HG03097 (cell line): ENCODE measurements at regions not wholly inside any gene's neighbourhood (a gene's known extent, or its start where the extent isn't known, plus 50 kb on each side); places are given as distances from the start of the nearest gene placed in this dataset.
"Not testable (repeated sequence)": the region's sequence is repeated elsewhere in the genome, so short reads cannot be mapped to it uniquely, and the experiment has no call there.

Experiments used
- ATAC-seq: cut with Tn5 transposase; IDR thresholded peaks from one replicate; pipeline ENCODE4 v1.9.1; 2021; ENCODE audit not compliant: unreplicated experiment, low FRiP score

DNA sequence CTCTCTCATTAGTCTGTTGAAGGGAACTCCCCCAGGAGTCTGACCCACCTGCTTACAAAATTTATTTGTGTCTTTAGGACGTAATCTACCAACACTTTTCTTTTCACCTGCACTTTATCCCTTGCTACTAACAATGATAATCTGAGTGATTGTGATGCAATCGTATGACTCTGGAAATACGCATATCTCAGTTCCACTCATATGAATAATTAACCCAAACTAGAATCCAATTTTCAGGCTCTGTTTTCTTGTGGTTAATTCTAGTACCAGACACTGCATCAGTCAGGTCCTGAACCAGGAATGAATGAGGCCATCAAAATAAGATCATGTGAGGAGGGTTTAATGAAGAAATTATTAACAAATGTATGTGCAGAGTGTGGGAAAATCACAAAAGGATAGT, 158.4 kb upstream of the SRD5A2 start:
- ATAC-seq = no peak

DNA sequence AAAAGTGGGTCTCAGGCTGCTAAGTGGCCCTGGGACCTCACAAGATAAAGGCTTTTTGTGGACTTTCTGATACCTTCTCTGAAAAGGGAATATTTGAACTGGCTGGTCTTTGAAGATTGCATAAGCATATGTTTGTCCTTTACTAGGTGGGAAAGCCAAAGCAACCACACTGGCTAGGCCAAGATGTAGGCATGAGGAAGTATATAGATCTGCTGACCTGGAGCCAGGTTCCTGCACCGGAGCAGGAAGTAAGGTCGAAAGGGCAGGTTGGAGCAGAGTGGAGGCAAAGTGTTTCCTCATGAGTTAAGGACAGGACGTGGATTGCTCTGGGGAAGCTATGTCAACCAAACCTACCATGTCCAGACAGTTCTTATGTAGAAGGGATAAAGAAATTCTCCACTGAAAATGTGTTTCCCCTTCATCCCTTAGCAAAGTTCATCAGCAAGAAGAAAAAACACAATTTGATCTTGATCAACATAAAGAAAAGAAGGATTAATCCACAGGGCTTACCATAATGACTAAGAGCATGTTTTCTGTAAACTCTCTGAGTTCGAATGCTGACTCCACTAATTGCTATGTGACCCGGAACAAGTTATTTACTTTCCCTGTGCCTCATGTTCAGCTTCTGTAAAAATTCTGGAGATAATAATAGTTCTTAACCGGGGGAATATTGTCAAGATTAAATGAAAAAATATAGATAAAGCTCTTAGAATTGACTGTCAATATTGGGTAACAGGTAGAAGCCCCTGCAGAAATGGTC, 156.1 kb upstream of the SRD5A2 start:
- no peak for ATAC-seq

DNA sequence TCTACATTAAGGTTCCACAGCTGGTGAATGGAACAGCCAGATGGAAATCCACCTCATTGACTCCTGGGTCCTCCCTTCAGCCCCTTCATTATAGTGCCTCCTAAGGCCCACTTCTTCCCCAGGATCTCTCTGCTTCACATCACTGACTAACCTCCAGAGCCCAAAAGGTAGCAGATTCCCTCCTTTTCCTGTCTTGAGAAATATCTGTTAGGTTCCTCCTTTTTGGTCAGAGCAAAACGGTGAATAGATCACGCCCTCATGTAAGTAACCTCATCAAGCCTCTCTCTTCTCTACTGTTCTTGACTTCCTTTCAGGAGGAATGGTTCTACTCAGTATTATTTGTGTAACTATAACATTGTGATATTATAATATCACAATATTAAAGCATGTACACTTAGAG, 155.0 kb upstream of the SRD5A2 start:
- ATAC-seq = no peak

DNA sequence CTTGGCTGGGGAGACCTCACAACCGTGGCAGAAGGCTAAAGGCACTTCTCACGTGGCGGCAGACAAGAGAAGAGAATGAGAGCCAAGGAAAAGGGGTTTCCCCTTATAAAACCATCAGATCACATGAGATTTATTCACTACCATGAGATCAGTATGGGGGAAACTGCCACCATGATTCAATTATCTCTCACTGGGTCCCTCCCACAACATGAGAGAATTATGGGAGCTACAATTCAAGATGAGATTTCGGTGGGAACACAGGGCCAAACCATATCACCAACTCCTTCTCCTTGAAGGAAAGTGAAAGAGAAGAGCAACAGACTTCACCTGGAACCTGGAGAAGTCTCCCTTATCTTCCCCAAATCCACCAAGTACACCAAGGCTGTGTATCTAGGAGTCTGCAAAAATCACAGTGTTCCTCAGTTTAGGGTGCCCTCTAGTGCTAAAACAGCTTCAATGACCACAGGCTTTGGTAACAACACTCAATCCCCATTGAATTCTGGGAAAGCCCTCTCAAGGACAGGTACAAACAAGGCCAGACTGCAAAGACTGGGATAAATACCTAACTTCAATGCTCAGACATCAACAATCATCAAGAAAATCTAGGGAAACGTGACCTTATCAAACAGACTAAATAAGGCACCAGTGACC, 148.8 kb upstream of the SRD5A2 start:
- ATAC-seq = no peak

DNA sequence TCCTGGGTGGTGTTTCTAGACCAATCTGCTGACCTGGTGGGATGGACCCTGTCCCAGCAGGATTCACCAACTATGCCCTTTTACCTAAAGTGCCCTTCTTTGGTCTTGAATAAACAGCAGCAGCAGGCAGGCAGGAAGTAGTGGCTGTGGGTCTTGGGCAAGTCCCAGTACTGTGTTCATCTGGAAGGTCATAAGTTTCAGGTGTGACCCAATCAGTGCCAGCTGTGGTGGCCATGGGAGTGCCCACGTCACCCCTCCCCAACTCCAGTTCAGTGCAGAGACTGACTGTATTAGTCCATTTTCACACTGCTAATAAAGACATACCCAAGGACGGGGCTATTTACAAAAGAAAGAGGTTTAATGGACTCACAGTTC, 148.3 kb upstream of the SRD5A2 start:
- ATAC-seq = no peak

DNA sequence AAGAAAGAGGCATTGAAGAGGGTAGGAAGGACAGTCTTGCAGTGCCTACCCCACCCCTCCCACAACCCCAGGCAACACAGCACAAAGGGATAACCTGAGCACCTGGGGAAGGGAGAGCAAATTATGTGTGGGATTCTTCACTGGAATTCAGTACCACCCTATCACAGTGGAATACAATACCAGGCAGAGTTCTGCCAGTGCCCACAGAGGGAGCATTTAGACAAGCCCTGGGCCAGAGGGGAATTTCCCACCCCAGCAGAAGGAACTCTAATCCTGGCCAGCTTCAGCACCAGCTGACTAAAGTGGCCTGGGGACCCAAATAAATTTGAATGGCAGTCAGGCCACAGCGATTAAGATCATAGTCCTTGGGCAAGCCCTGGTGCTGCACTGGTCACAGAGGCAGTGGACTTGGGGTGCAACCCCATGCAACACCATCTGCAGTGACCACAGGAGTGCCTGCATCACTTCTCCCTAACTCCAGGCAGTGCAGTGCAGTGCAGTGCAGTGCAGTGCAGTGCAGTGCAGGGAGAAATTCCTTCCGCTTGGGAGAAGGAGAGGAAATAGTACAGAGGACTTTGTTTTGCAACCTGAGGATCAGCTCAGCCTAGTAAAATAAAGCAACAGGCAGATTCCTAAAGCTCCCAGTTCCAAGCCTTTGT, 147.8 kb upstream of the SRD5A2 start:
- ATAC-seq = no peak

DNA sequence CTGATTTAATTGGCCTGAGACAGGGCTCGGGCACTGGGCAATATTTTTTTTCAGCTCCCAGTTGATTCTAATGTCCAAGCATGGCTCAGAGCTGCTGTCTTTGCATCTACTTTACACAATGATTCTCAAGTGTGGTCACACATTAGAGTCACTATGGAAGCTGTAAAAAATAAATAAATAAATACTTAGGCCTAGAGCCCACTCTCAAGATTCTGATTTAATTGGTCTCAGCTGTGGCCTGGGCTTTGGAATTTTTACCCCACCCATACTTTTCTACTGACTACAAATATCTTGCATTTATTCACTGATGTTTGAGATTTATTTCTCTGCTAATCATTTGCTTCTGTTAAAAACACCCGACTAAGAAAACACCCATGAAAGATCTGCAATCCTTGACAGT, 145.7 kb upstream of the SRD5A2 start:
- ATAC-seq = no peak

DNA sequence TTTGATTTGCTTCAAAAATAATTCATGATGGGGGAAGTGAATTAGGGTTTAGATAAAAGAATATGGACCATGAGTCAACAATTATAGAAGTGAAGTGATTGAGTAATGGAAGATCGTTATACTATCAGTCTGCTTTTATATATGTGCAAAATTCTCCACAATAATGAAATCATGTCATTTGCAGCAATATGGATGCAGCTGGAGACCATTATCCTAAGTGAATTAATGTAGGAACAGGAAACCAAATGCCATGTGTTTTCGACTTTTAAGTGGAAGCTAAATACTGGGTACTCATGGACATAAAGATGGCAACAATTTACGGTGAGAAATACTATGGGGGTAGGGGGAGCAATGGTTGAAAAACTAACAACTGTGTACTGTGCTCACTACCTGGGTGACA, 144.7 kb upstream of the SRD5A2 start:
- ATAC-seq = no peak

DNA sequence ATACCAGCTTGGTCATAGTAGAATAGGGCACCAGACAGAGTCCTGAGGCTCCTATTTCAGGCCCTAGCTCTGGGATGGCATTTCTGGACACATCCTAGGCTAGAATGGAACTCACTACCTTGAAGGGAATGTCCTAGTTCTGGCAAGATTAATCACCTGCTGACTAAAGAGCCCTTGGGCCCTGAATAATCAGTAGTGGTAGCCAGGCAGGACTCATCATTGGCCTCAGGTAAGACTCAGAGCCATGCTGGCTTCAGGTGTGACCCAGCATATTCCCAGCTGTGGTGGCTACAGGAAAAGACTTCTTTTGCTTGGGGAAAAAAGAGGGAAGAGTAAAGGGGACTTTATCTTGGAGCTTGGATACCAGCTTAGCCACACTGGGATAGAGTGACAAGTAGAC, 131.0 kb upstream of the SRD5A2 start:
- ATAC-seq = no peak

DNA sequence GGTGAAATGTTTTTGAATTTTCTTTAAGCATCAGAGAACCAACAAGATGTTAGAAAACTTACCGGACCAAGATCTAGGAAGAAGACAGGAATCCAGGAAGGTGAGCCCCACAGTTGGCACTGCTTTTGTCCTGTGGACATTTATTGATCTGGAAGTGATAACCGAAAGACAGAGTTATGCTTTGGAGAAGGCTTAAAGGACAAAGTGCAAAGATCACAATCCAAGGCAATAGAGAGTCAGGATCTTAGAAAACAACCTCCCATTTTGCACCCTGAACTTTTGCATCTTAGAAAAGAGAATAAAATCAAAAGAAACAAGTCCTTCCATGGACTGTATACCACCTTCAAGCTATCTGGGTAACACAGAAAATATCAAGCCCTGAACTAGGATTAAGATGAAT, 129.4 kb upstream of the SRD5A2 start:
- no peak for ATAC-seq

DNA sequence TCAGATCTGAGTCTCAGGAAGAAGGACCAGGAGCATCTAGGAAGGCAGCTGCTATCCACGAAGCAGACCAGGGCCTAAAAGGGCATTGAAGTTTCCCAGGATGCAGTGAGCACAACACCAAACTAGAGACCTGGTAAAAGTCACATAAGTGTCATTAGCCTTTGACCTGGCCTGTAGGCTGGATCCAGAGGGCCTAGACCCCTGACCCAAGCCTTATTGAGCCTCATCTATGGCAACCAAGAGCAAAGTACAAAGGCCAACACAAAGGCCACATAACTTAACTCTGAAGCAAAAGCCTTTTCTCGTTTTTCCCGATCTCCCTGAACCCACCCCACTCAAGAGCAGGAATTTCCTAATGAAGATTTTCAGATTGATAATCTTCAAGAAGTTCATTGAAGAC, 127.3 kb upstream of the SRD5A2 start:
- ATAC-seq = no peak

DNA sequence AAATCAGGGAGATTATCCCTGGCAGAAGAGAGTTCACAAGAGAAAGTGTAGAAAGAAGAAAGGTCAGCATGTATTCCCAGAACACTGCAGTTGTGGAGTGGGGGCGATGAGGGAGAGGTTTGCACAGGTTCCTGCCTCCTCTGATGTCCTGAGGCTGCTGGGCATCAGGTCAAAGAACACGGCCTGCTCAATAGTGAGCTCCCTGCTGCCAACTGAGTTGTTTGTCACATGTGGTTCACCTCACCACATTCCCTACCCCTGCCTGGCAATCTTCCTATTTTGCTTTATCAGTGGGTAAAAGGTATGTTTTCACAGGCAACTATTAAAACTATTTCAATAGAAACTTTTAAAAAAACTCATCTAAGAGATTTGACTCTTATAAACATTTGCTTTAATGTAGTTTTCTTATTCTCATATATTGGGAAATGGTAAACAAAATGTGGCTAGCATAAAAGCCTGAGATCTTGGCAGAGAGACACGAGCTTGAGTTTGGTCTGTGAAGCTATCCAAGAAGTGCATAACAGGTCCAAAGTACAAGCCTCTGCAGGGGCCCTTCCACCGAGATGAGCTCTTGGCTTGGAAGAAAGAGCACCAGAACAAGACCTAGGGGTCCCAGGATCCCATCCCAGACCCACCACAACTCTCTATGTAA, 123.9 kb upstream of the SRD5A2 start:
- no peak for ATAC-seq

DNA sequence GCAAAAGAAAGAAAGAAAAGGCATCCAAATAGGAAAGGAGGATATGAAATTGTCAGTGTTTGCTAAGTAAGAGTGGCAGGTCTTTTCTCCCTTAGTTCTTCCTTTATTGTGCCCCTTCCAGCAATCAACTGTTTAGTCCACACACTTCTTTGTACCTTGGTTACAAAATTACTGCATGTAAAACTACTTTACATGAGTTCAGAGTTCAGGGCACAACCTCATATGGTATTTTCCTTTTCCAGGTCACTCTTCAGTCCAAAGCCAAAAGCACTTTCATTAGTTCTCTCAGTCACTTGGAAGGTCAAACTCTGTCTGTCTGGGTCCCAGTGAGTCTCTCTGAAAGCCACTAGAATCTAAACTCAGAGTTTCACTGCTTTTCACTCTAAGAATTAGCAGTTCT, 122.5 kb upstream of the SRD5A2 start:
- ATAC-seq = no peak

DNA sequence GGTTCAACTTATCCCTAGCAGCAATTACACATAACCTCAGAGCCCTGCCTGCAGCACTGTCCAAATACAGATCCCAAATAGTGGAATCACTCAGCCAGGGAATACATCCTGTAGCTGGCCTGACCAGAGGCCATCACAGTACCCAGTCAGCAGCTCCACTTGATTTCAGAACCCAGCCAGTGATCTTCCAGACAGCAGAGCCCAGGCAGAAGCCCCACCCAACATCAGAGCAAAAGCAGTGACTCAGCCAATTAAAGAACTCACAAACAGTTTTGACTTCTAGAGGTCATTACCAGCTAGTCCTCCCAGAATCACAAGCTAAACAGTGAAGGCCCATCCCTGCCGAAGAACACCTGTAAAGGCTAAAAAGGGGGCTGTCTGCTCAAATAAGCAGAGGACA, 118.0 kb upstream of the SRD5A2 start:
- no peak for ATAC-seq

DNA sequence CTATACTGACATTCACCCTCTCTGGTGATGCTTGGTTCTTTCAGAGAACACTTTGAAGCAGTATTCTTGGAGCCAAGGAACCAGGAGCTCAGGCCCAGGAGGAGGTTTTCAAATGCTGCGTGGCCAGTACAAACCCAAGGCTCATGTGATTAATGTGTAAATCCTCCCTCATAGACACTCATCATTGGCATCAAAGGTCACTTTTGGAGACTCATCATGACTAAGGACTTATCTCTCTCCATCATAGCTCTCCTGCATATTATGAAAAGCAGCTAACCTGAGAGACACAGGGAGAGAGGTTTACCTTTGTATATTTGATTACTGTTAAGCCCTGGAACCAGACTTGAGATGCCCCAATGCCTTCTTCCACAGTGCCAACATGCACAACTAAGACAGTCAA, 115.3 kb upstream of the SRD5A2 start:
- no peak for ATAC-seq

DNA sequence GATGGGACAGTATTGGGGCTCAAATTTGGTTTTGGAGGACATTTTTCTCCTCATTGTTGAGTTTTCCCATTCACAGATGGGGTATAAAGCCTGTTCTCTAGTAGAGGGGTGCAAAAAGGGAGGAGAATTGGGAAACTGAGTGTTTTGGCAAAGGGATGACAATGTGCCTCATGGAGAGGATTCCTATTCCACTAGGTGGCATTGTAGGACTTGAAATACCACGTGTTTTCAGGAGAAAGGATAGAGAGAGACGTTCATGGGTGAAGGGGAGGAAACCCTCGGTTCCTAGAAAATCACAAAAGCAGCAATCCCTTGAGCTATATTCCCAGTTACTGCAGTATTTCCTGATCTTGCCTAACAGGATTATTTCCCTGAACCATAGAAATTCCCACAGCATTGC, 113.7 kb upstream of the SRD5A2 start:
- ATAC-seq = no peak

DNA sequence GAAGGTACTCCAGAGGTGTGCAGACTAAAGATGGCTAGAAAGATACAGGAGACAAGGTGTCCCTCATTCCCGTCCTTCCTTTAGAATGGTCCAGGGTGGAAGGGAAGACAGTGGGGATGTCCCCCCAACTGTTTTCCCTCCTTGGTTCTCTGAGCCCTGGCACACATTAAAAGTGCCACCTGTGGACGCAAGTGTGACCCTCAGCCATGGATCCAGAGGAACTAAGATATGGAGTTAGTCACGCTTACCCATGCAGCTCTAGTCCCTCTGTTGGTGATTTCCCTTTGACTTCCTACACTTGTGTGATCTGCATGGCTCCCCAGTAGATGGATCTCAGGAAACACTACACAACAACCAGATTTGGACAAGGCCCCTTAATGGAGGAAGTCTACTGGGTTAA, 113.1 kb upstream of the SRD5A2 start:
- ATAC-seq = no peak

DNA sequence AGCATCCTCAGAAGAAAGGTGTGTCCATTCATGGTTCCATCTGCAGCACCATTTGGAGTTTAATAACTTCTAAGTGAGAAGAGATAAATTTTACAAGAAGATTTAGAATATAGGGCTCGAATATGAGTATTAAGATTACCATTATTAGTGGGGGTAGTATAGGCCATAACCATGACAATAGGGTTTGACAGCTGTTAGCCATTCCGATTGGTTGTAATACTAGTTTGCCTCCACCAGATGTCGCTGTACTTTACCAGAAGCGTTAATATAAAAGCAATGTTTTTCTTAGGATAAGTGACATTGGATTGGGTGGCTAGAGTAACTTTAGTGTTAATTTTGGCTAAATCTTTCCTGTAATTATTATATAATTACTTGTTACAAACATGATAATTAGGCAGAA, 107.5 kb upstream of the SRD5A2 start:
- no peak for ATAC-seq

DNA sequence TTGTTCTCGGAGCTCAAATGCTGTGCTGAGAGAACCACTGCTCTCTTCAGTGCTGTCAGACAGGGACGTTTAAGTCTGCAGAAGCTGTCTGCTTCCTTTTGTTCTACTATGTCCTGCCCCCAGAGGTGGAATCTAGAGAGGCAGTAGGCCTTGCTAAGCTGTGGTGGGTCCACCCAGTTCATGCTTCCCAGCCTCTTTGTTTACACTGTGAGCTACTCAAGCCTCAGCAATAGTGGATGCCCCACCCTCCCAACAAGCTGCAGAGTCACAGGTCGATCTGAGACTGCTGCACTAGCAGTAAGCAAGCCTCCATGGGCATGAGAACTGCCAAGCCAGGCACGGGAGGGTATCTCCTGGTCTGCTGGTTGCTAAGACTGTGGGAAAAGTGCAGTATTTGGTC, 102.8 kb upstream of the SRD5A2 start:
- not testable (repeated sequence) for ATAC-seq

DNA sequence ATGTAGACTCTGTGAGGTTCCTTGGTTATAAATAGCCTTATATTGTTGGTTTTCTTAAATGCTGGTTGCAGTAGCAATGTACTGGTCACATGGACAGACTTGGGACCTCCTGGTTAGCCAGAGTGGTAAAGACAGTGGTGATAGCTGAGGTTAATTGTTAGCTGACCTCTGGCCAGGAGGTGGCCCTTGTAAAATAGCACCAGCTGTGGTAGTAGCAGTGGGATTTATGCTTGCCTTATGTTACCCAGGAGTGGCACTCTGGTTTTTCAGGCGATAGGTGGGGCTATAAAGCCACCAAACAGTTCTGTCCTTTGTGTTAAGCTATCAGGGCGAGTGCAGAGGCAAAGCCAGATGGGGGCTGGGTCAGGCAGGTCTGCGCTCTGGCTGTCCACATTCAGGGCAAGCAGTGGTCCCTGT, 94.8 kb upstream of the SRD5A2 start:
- ATAC-seq = no peak

DNA sequence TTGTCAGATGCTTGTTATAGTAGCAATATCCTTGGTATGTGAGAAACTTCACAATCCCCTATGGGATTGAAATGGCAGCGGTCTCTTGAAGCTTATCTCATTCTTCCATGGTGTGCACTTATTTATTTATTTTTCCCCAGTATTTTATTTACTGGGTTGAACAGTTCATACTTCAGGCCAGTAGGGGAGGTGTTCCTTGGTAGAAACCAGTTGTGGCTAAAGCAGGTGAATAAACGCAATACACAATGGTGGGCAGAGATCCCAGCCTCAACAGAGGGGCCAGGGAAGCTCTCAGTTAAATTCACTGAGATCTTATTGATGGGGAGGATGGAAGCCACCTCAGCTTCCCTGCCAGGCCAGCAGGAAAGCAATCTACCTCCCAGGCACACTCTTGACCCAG, 93.7 kb upstream of the SRD5A2 start:
- no peak for ATAC-seq

DNA sequence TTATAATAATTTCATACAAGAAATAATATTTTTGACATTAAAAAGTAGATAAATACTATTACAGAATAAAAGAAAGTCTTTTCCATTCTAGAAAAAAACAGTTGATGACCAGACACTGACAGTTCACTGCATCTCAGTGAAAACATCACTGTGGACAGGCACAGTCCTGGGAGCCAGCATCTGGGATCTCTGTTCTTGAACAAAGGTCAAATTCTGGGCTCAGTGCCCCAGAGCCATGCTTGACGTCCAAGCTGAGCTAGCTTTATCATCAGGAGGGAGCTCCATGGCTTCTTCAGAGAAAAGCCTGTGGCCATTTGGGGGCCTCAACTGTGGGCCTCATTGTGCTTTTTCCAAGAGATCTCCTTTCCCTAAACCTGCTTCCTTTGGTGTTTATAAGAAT, 86.1 kb upstream of the SRD5A2 start:
- no peak for ATAC-seq
